Breast epithelium (tissue), 4 donors: ENCODE measurements at regions not wholly inside any gene's neighbourhood (a gene's known extent, or its start where the extent isn't known, plus 50 kb on each side); places are given as distances from the start of the nearest gene placed in this dataset.
A peak's percentile ranks its signal among the peaks of the same experiment; 100 is the strongest.

ENCODE experiments used
- DNase-seq, 2 donors: peaks; one replicate each; pipeline ENCODE4 v3.0.0-alpha.2; 2019; ENCODE audit warnings: low spot score in 2 of 2
- H3K27ac ChIP-seq, 2 donors: fragments of 200-600 bp; sonication (generic) in 1 of 2; one replicate each; pipeline ENCODE4 v1.5.1; 2016 to 2019; ENCODE audit warnings: mild to moderate bottlenecking in 1 of 2
- H3K27me3 ChIP-seq, 2 donors: fragments of 200-600 bp; sonication (generic) in 1 of 2; one replicate each; pipeline versions ENCODE4 v1.5.1 to v1.6.0; 2017 to 2019; ENCODE audit warnings: control low read depth in 1 of 2, mild to moderate bottlenecking in 1 of 2
- H3K36me3 ChIP-seq: fragments of 200-600 bp; one replicate; pipeline ENCODE4 v1.5.1; 2019
- H3K4me1 ChIP-seq, 2 donors: fragments of 200-600 bp; sonication (generic); one replicate each; pipeline ENCODE4 v1.5.1; 2016 to 2019; ENCODE audit warnings: control low read depth in 1 of 2
- H3K4me3 ChIP-seq, 3 donors: fragments of 200-600 bp; sonication (generic); 1 replicate in 2 of 3; 2 replicates in 1 of 3; pipeline ENCODE4 v1.5.1; 2016 to 2019; ENCODE audit warnings: mild to moderate bottlenecking in 3 of 3, moderate library complexity in 2 of 3
- H3K9me3 ChIP-seq, 2 donors: fragments of 200-600 bp; sonication (generic) in 1 of 2; one replicate each; pipeline ENCODE4 v1.5.1; 2016 to 2019; ENCODE audit warnings: control low read depth in 1 of 2
- POLR2A ChIP-seq: fragments of 450-650 bp; IDR thresholded peaks from one replicate; pipeline ENCODE4 v1.6.1; 2016; ENCODE audit warnings: antibody characterized with exemption, mild to moderate bottlenecking, moderate library complexity
- POLR2AphosphoS5 ChIP-seq, 3 donors: sonication (generic); formaldehyde crosslinking; IDR thresholded peaks; one replicate each; pipeline ENCODE4 v1.6.1; 2017; ENCODE audit warnings: antibody characterized with exemption in 3 of 3
- intact Hi-C: fragments of 100-400 bp; cut with DNase I; formaldehyde crosslinking; loops from one replicate; pipeline ENCODE4 v1.15.1; 2023; ENCODE audit warnings: low total_unique reads
- TF ChIP-seq, protein P1 (sequence below), 3 donors: fragments of 450-650 bp; IDR thresholded peaks; one replicate each; pipeline ENCODE4 v1.5.1; 2016 to 2017; ENCODE audit warnings: antibody characterized with exemption in 3 of 3, mild to moderate bottlenecking in 3 of 3, moderate library complexity in 3 of 3

DNA sequence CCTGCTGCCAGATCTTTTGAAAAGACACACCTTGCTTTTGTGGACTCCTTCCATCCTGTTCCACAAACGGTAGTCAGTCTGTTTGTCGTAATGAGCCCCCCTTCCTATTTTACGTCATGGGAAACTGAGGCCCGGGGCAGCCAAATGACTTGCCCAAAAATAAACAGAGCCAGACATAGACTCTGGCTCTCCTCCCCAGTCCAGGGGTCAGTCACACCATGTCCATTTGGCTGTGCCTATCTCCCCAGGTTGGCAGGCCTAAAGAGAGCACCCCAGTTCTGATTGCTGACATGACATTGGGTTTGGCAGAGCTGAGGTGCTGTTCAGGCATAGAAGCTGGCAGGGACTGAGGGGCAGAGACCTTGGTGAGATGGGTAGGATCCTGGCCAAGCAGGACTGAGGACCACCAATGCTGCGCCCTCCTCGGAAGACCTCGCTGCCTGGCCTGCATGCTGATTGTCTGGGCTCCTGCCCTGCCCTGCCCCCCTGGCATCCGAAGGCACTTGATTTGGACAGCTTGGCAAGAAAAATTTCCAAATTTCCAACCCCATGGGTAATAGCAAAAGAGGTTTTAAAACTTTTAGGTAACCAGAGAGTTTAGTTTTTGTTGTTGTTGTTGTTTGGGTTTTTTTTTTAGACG, 335.4 kb downstream of the DYSF start:
- intact Hi-C loops = no loop called here
- Histone ChIP-seq H3K4me1 (no peaks in the 10 kb centered on the region), H3K36me3 (no peaks in the 10 kb centered on the region), H3K9me3 (no peaks in the 10 kb centered on the region), H3K27ac (no peak overlapping the region), H3K4me3 (no peak overlapping the region), H3K27me3 (no peaks in the 10 kb centered on the region)
- peak in 1 of 2 donors; percentile 5 for DNase-seq
- TF ChIP-seq POLR2AphosphoS5 (IDR thresholded peaks at IDR 0.05) (no peak), POLR2A (no peak)
- TF ChIP-seq, protein P1, sequence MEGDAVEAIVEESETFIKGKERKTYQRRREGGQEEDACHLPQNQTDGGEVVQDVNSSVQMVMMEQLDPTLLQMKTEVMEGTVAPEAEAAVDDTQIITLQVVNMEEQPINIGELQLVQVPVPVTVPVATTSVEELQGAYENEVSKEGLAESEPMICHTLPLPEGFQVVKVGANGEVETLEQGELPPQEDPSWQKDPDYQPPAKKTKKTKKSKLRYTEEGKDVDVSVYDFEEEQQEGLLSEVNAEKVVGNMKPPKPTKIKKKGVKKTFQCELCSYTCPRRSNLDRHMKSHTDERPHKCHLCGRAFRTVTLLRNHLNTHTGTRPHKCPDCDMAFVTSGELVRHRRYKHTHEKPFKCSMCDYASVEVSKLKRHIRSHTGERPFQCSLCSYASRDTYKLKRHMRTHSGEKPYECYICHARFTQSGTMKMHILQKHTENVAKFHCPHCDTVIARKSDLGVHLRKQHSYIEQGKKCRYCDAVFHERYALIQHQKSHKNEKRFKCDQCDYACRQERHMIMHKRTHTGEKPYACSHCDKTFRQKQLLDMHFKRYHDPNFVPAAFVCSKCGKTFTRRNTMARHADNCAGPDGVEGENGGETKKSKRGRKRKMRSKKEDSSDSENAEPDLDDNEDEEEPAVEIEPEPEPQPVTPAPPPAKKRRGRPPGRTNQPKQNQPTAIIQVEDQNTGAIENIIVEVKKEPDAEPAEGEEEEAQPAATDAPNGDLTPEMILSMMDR (IDR thresholded peaks at IDR 0.05) = no peak

DNA sequence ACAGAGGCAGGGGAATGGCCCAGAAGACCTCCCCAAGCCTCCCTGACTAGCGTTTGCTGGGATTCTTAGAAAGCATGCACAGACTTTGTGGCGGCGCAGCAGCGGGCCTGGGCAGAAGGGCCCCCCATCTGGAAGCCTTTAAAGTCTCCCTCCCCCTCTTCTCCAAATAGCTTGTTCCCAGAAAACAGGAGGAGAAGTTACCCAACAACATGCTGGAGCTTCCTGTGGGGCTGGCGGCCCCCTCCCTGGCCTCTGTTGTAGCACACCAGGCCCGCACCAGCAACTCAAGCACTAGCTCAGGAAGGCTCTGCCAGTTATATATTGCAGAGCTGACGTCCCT, 334.8 kb downstream of the DYSF start:
- no peaks in the 10 kb centered on the region for H3K9me3 ChIP-seq
- TF ChIP-seq POLR2AphosphoS5 (IDR thresholded peaks at IDR 0.05) (no peak), POLR2A (no peak)
- TF ChIP-seq, protein P1 (IDR thresholded peaks at IDR 0.05) = no peak
- no peak overlapping the region for H3K27ac ChIP-seq
- no peaks in the 10 kb centered on the region for H3K27me3 ChIP-seq
- H3K4me3 ChIP-seq = no peak overlapping the region
- intact Hi-C loops = no loop called here
- H3K4me1 ChIP-seq = no peaks in the 10 kb centered on the region
- H3K36me3 ChIP-seq = no peaks in the 10 kb centered on the region
- no peak for DNase-seq

DNA sequence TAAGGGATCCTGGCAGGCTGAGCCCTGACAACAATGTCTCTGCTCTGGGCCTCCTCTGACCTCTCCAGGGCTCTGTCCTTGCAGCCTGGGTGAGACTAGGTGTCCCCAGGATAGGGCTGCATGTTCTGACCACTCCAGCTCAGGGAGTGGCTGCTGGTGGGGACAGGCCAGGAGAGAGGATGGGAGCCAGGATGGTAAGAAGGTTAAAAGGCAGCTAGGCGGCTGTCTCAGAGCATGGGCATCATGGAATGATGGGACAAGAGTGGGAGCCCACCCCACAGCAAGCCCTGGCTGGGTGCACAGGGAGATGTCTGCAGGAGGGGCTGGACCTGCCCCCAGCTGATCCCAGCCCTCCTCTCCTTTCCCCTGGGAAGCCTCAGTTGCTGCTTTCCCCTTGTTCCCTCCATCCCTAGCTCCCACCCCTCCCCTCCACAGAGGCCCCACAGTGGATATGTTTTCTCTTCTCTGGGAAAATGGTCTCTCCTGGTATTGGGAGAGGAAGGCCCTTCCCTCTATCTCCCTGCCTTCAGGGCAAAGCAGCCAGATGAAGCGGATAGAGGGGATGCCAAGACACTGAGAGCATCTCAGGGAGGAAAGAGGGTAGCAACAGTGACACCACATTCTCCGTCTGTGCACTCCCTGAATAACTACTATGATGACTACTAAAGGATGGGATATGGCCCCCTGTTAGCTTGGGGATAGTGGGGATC, 334.3 kb downstream of the DYSF start:
- H3K27ac ChIP-seq = no peak overlapping the region
- DNase-seq = peak in 1 of 2 donors; percentile 9
- H3K9me3 ChIP-seq = no peaks in the 10 kb centered on the region
- no peak overlapping the region for H3K4me3 ChIP-seq
- no peaks in the 10 kb centered on the region for H3K4me1 ChIP-seq
- intact Hi-C loops = no loop called here
- H3K36me3 ChIP-seq = no peaks in the 10 kb centered on the region
- TF ChIP-seq, protein P1 (IDR thresholded peaks at IDR 0.05) = no peak
- TF ChIP-seq POLR2A = no peak
- TF ChIP-seq POLR2AphosphoS5 (IDR thresholded peaks at IDR 0.05) = no peak
- H3K27me3 ChIP-seq = no peaks in the 10 kb centered on the region

DNA sequence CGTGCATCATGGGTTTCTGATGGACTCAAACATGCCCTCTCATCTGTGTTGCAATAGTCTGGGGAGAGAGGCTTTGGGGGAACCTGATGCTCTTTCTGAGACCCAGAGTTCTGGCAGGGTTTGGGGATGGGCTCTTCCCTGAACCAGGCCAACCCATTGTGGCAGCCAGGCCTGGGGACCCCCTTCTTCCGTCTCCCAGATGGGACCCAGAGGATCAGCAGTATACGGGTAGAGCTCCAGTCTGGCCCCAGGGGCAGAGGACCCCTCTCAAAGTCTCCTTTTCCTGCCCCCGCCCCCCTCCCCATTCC, 333.7 kb downstream of the DYSF start:
- TF ChIP-seq, protein P1 (IDR thresholded peaks at IDR 0.05) = no peak
- no peak for TF ChIP-seq POLR2AphosphoS5 (IDR thresholded peaks at IDR 0.05)
- no peak for TF ChIP-seq POLR2A
- intact Hi-C loops = no loop called here
- Histone ChIP-seq H3K9me3 (no peaks in the 10 kb centered on the region), H3K27ac (no peak overlapping the region), H3K36me3 (no peaks in the 10 kb centered on the region), H3K4me1 (no peaks in the 10 kb centered on the region), H3K4me3 (no peak overlapping the region), H3K27me3 (no peaks in the 10 kb centered on the region)
- peak in 1 of 2 donors; percentile 3 for DNase-seq

DNA sequence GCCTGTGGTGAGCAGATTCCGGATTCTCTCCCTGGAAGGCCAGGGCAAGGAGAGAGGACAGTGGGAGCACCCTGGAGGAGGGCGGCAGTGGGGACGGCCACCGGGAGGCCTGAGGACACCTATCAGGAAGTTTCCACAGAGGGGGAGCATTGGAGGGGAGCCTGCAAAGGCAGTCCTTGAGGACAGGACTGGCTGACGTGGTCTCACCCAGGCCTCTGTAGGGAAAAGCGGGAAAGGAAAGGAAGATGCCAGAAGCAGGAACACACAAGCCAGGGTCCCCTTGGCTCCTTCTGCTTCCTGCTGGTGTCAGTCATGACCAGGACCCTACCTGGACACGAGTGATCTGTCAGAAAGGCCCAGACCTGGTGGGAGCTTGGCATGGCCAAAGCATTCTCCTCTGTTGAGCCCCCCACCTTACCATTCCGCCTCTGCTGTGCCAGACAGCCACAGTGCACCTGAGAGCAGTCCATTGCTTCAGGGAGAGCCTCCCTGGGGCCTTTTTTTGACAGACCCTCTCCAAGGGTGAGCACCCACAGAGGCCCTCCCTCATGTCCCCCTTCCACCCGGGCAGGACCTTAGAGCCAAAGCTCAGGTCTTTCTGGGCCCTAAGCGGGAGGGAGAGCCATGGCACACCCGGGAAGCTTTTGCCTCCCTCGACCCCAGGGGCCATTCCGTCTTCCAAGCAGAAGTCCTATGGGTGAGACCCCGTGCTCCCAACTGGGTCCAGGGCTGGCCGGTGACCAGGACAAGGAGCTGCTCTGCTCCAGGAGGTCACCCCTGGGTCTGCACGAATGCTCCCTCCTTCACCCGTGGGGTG, 333.1 kb downstream of the DYSF start:
- TF ChIP-seq POLR2A (no peak), POLR2AphosphoS5 (IDR thresholded peaks at IDR 0.05) (no peak)
- TF ChIP-seq, protein P1 (IDR thresholded peaks at IDR 0.05) = no peak
- Histone ChIP-seq H3K4me3 (no peak overlapping the region), H3K27ac (no peak overlapping the region), H3K36me3 (no peaks in the 10 kb centered on the region), H3K27me3 (no peaks in the 10 kb centered on the region), H3K4me1 (no peaks in the 10 kb centered on the region), H3K9me3 (no peaks in the 10 kb centered on the region)
- intact Hi-C loops = no loop called here
- peak in 1 of 2 donors; percentile 8 for DNase-seq
